K562 (cell line): ENCODE measurements at regions not wholly inside any gene's neighbourhood (a gene's known extent, or its start where the extent isn't known, plus 50 kb on each side); places are given as distances from the start of the nearest gene placed in this dataset.

ENCODE experiments used
- ATAC-seq: fragments of 200-7000 bp; cut with Tn5 transposase; 3 replicates; pipeline ENCODE4 v1.9.1; 2020; ENCODE audit warnings: moderate library complexity
- BruUV-seq: library from RNA; stranded (reverse); fragments of 400-500 nt; replicated peaks from 2 replicates; lab custom pipeline; 2021; lab: Mats Ljungman, UMichigan
- CTCF ChIA-PET: fragments of 300-600 bp; formaldehyde crosslinking; extraction: SDS; loops from one replicate; lab custom pipeline; 2021; ENCODE audit warnings: low intra/inter-chr PET ratio; lab: Yijun Ruan, JAX
- POLR2A ChIA-PET: fragments of 300-600, 350-650 bp; sonication (Branson Sonifier 250); formaldehyde crosslinking; extraction: SDS; loops from one replicate; lab custom pipeline; 2021; ENCODE audit warnings: antibody characterized with exemption, inconsistent platforms; lab: Yijun Ruan, JAX
- DNase-seq, 4 experiments: peaks; one replicate each; pipeline versions ENCODE4 v3.0.0 to v3.0.0-alpha.2; 2011 to 2018; ENCODE audit warnings: low spot score in 3 of 4, mixed read lengths in 3 of 4; ENCODE audit errors: extremely low read depth in 1 of 4
- FAIRE-seq: peaks from 2 replicates; lab custom pipeline; 2011; peaks lifted over from hg19 to GRCh38; lab: Jason Lieb, UNC
- H2AFZ ChIP-seq: 2 replicates; pipeline ENCODE4 v1.6.0; 2011; ENCODE audit warnings: low read depth, low read length, control low read depth, inconsistent platforms
- H3K27ac ChIP-seq: fragments of 200-600 bp; 3 replicates; pipeline ENCODE4 v1.8.0; 2011; ENCODE audit warnings: low read depth, mild to moderate bottlenecking, control low read depth, inconsistent platforms, low read length, moderate library complexity, mixed read lengths; ENCODE audit errors: extremely low read depth
- H3K27me3 ChIP-seq, 2 experiments: fragments of 300-600 bp in 1 of 2; 2 replicates in 1 of 2; 3 replicates in 1 of 2; pipeline versions ENCODE4 v1.6.0 to v1.8.0; 2011; ENCODE audit warnings: inconsistent platforms in 2 of 2, low read length in 2 of 2, mild to moderate bottlenecking in 1 of 2, mixed read lengths in 1 of 2, moderate library complexity in 1 of 2; ENCODE audit not compliant: control insufficient read depth in 2 of 2, insufficient read depth in 2 of 2
- H3K36me3 ChIP-seq: fragments of 300-600 bp; 3 replicates; pipeline ENCODE4 v1.8.0; 2011; ENCODE audit warnings: mild to moderate bottlenecking, low read length, inconsistent platforms; ENCODE audit not compliant: control insufficient read depth, insufficient read depth
- H3K4me1 ChIP-seq, 2 experiments: fragments of 200-600 bp in 1 of 2; replicated peaks in 1 of 2; 2 replicates in 1 of 2; 3 replicates in 1 of 2; pipeline versions ENCODE4 v1.5.1 to v1.8.0; 2011; ENCODE audit warnings: inconsistent platforms in 2 of 2, low read length in 2 of 2, mild to moderate bottlenecking in 1 of 2, mixed read lengths in 1 of 2, moderate library complexity in 1 of 2; ENCODE audit not compliant: control insufficient read depth in 2 of 2, insufficient read depth in 2 of 2
- H3K4me2 ChIP-seq: 2 replicates; pipeline ENCODE4 v1.6.1; 2011; ENCODE audit warnings: low read length, control low read depth, inconsistent platforms, mixed read lengths; ENCODE audit not compliant: insufficient read depth
- H3K4me3 ChIP-seq: fragments of 200-600 bp; sonication (generic), shearing (Covaris generic); 2 replicates; pipeline ENCODE4 v1.5.1; 2016; ENCODE audit warnings: control low read depth, inconsistent platforms
- H3K79me2 ChIP-seq: fragments of 200-600 bp; 3 replicates; pipeline ENCODE4 v1.8.0; 2011; ENCODE audit warnings: low read length, inconsistent platforms; ENCODE audit not compliant: control insufficient read depth, insufficient read depth
- H3K9ac ChIP-seq, 2 experiments: 2 replicates each; pipeline versions ENCODE4 v1.6.0 to v1.6.1; 2011; ENCODE audit warnings: low read depth in 2 of 2, low read length in 2 of 2, control low read depth in 1 of 2, inconsistent platforms in 1 of 2, mild to moderate bottlenecking in 1 of 2, mixed read lengths in 1 of 2; ENCODE audit not compliant: insufficient read depth in 1 of 2
- H3K9me1 ChIP-seq: one replicate; pipeline ENCODE4 v1.6.0; 2011; ENCODE audit warnings: inconsistent platforms, mild to moderate bottlenecking, low read length, moderate library complexity; ENCODE audit not compliant: control insufficient read depth, insufficient read depth
- H3K9me3 ChIP-seq: replicated peaks from 2 replicates; pipeline ENCODE4 v1.5.1; 2011; ENCODE audit warnings: low read depth, low read length, inconsistent platforms; ENCODE audit not compliant: control insufficient read depth, insufficient read depth
- H4K20me1 ChIP-seq: replicated peaks from 2 replicates; pipeline ENCODE4 v1.6.1; 2011; ENCODE audit warnings: low read length, inconsistent platforms, mixed read lengths; ENCODE audit not compliant: control insufficient read depth, insufficient read depth
- CREB1 ChIP-seq, 2 experiments: sonication (generic) in 1 of 2; formaldehyde crosslinking in 1 of 2; IDR thresholded peaks; 2 replicates each; pipeline versions ENCODE4 v1.6.1 to v1.8.0; 2012 to 2022; ENCODE audit warnings: inconsistent platforms in 1 of 2, mild to moderate bottlenecking in 1 of 2, missing genetic modification reagents in 1 of 2, moderate library complexity in 1 of 2
- CTBP1 ChIP-seq: fragments of 450-650 bp; IDR thresholded peaks from 2 replicates; pipeline ENCODE4 v1.6.1; 2016; ENCODE audit warnings: borderline replicate concordance
- ESRRB ChIP-seq: fragments of 250-450 bp; sonication (Bioruptor Pico); IDR thresholded peaks from 2 replicates; pipeline ENCODE4 v1.5.0; 2020; ENCODE audit warnings: mild to moderate bottlenecking, moderate library complexity, borderline replicate concordance
- HDAC1 ChIP-seq, 2 experiments: fragments of 450-650 bp; IDR thresholded peaks; 2 replicates each; pipeline ENCODE4 v1.6.1; 2016 to 2017; ENCODE audit warnings: inconsistent platforms in 1 of 2, mild to moderate bottlenecking in 1 of 2, moderate library complexity in 1 of 2
- RAD51 ChIP-seq: fragments of 450-650 bp; IDR thresholded peaks from 2 replicates; pipeline ENCODE4 v1.7.1; 2016; ENCODE audit warnings: low read depth, mild to moderate bottlenecking, borderline replicate concordance
- ZNF224 ChIP-seq: sonication (generic); formaldehyde crosslinking; IDR thresholded peaks from 2 replicates; pipeline ENCODE4 v1.8.0; 2022; ENCODE audit warnings: mild to moderate bottlenecking, missing genetic modification reagents
- ZNF24 ChIP-seq: fragments of 450-650 bp; IDR thresholded peaks from 2 replicates; pipeline ENCODE4 v1.6.1; 2016
- ZNF3 ChIP-seq: fragments of 250-450 bp; sonication (Bioruptor Pico); IDR thresholded peaks from 2 replicates; pipeline ENCODE4 v1.5.0; 2021; ENCODE audit warnings: mild to moderate bottlenecking, moderate library complexity
- ZNF384 ChIP-seq: IDR thresholded peaks from 2 replicates; pipeline ENCODE4 v1.6.1; 2012; ENCODE audit warnings: low read depth, low read length, improper control_type of control experiment
- ZNF584 ChIP-seq: fragments of 200-800 bp; sonication (Bioruptor generic); IDR thresholded peaks from 2 replicates; pipeline ENCODE4 v1.6.1; 2016; ENCODE audit warnings: low read depth, mild to moderate bottlenecking, missing genetic modification characterization, missing compliant biosample characterization
- WGBS: fragments of 100-300 bp; shearing (Covaris generic); methylation state at CpG from one replicate; pipeline ENCODE4 v1.1.6; 2016; ENCODE audit warnings: low coverage, mixed read lengths; ENCODE audit not compliant: insufficient coverage; ENCODE audit errors: missing lambda C conversion rate; 5-methylcytosine and 5-hydroxymethylcytosine counted together
- in situ Hi-C: fragments of 300-500 bp; cut with MboI; formaldehyde crosslinking; loops from 4 replicates; pipeline ENCODE4 v1.15.0; 2018; ENCODE audit warnings: inconsistent platforms, mixed read lengths
- intact Hi-C: fragments of 100-400 bp; cut with micrococcal nuclease; formaldehyde crosslinking; loops from 2 replicates; pipeline ENCODE4 v1.14.2; 2022
- TF ChIP-seq, protein P1 (sequence below): sonication (generic); formaldehyde crosslinking; IDR thresholded peaks from 2 replicates; pipeline ENCODE4 v1.8.0; 2022; ENCODE audit warnings: mild to moderate bottlenecking, missing genetic modification reagents

DNA sequence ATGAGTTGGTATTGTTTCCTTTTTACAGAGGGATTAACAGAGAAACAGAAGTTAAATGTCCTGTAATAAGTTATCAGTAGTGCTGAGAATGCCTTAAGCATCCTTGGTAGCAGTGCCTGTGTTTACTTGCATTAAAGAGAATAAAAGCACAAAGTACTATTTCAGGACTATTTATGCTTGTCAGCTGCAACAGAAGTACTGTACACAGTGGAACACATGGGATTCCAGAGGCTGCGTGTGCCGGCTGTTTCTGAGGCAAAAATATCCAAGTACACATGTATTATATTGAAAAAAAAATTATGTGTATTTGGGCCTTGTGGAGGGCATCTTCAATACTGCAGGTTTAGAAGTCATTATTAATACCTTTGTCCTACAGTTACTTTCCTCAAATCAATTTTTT, 58.2 kb upstream of the ACTBL2 start:
- Histone ChIP-seq H4K20me1 (no peaks in the 10 kb centered on the region), H3K27ac (no peak overlapping the region), H3K9ac (no peak overlapping the region), H3K36me3 (no peaks in the 10 kb centered on the region), H3K79me2 (no peaks in the 10 kb centered on the region), H3K4me1 (no peaks in the 10 kb centered on the region), H3K9me1 (no peaks in the 10 kb centered on the region), H3K4me3 (no peak overlapping the region), H3K27me3 (no peaks in the 10 kb centered on the region), H2AFZ (no peak overlapping the region), H3K9me3 (no peaks in the 10 kb centered on the region), H3K4me2 (no peak overlapping the region)
- no peak for DNase-seq
- BruUV-seq = no TSS peak
- ChIA-PET POLR2A (no interaction called here), CTCF (interaction anchor here (0.7 kb wide), 1 partner anchor 477 kb away, joined by 6 read pairs; no protein-coding TSS in a partner anchor)
- no peak for TF ChIP-seq ESRRB (CRISPR knock-in tag)
- no peak for TF ChIP-seq HDAC1 (IDR thresholded peaks at IDR 0.05)
- TF ChIP-seq, protein P1, sequence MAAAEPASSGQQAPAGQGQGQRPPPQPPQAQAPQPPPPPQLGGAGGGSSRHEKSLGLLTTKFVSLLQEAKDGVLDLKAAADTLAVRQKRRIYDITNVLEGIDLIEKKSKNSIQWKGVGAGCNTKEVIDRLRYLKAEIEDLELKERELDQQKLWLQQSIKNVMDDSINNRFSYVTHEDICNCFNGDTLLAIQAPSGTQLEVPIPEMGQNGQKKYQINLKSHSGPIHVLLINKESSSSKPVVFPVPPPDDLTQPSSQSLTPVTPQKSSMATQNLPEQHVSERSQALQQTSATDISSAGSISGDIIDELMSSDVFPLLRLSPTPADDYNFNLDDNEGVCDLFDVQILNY (CRISPR knock-in tag) = no peak
- no peak for TF ChIP-seq ZNF584 (CRISPR knock-in tag)
- TF ChIP-seq ZNF24 = no peak
- TF ChIP-seq ZNF384 = no peak
- no peak for TF ChIP-seq CREB1 (IDR thresholded peaks at IDR 0.05)
- TF ChIP-seq CREB1 (CRISPR knock-in tag; IDR thresholded peaks at IDR 0.05) = no peak
- no peak for TF ChIP-seq RAD51
- no peak for TF ChIP-seq CTBP1
- no peak for TF ChIP-seq ZNF3
- no peak for TF ChIP-seq ZNF224
- in situ Hi-C loops (no loop called here), intact Hi-C loops (no loop called here)
- FAIRE-seq = no peak
- 3% methylated on average over 2 of the region's 2 CpGs for WGBS
- no peak for ATAC-seq
